ENCODE measurements at regions not wholly inside any gene's neighbourhood (a gene's known extent, or its start where the extent isn't known, plus 50 kb on each side); places are given as distances from the start of the nearest gene placed in this dataset.

GRCh38 chrX:134721766-134722532 is 63.7 kb upstream of the PLAC1 start:
- 81 to 86% (median 84%) methylated on average over 9 of the region's 9 CpGs for WGBS, 3 donors
- intact Hi-C loops (cut with DNase I) = no loop called here
- no peak for ATAC-seq
- DNase-seq = no peak
- H3K36me3 ChIP-seq (ENCODE audit: insufficient read depth in 1 of 2, low read depth in 1 of 2) = no peaks in the 10 kb centered on the region
- H3K4me1 ChIP-seq = no peaks in the 10 kb centered on the region
- H3K9me3 ChIP-seq = no peaks in the 10 kb centered on the region
- TF ChIP-seq, protein P1, sequence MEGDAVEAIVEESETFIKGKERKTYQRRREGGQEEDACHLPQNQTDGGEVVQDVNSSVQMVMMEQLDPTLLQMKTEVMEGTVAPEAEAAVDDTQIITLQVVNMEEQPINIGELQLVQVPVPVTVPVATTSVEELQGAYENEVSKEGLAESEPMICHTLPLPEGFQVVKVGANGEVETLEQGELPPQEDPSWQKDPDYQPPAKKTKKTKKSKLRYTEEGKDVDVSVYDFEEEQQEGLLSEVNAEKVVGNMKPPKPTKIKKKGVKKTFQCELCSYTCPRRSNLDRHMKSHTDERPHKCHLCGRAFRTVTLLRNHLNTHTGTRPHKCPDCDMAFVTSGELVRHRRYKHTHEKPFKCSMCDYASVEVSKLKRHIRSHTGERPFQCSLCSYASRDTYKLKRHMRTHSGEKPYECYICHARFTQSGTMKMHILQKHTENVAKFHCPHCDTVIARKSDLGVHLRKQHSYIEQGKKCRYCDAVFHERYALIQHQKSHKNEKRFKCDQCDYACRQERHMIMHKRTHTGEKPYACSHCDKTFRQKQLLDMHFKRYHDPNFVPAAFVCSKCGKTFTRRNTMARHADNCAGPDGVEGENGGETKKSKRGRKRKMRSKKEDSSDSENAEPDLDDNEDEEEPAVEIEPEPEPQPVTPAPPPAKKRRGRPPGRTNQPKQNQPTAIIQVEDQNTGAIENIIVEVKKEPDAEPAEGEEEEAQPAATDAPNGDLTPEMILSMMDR (IDR thresholded peaks at IDR 0.05) = no peak
- H3K4me3 ChIP-seq = no peak overlapping the region
- no peak overlapping the region for H3K27ac ChIP-seq
- no peaks in the 10 kb centered on the region for H3K27me3 ChIP-seq (ENCODE audit: insufficient read depth in 3 of 3, low read length in 2 of 3)

- 71 to 94% (median 77%) methylated on average over 2 of the region's 2 CpGs for WGBS, 3 donors
- TF ChIP-seq, protein P1 (IDR thresholded peaks at IDR 0.05) = no peak
- no peaks in the 10 kb centered on the region for H3K9me3 ChIP-seq
- H3K27ac ChIP-seq = no peak overlapping the region
- H3K36me3 ChIP-seq (ENCODE audit: insufficient read depth in 1 of 2, low read depth in 1 of 2) = no peaks in the 10 kb centered on the region
- H3K4me3 ChIP-seq = no peak overlapping the region
- intact Hi-C loops (cut with DNase I) = no loop called here
- H3K27me3 ChIP-seq (ENCODE audit: insufficient read depth in 3 of 3, low read length in 2 of 3) = peaks cover 0 to 2% (median 0%) of the 10 kb centered on the region in 3 donors
- DNase-seq (no peak), ATAC-seq (no peak)
- no peaks in the 10 kb centered on the region for H3K4me1 ChIP-seq
Observed at GRCh38 chrX:134718966-134719317, 60.7 kb upstream of the PLAC1 start.

DNA sequence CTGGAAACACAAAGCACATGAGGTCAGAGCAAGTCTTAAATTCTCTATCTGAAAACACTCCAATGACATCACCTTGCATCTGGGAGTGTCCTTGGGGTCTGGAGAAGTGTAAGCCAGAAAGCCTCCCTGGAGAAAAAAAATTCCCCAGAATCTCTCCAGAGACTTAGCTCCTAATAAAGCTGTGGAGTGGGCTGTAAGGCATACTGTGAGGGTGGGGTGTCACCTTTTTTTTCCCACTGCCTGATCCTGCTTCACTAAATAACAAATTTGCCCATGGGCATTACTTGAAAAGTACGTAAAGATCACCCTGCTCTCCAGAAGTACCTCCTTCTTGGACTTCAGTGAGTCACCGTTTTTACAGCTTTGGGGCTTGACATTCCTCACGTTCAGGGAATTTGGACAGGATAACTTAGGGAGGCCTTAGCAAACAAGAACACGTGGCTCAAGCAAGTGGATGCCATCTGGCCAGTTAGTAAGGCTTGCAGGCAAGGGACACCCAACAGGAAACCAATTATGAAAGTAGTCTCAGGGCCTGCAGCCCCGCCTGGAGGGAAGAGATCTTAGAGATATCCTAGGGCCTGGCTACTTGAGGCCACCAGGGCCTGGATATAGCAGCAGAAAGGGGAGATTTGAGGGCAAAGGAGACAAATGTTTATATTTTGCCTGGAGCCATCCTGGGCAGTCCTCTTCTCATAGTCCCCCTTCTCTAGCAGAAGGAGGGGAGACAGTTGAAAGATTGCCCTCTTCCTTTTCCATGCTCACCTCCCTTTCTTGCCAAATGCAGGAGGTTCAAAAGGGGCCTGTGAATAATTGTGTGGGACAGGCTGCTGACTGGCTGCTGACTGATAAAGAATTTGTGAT is 60.1 kb upstream of the PLAC1 start:
- no peaks in the 10 kb centered on the region for H3K9me3 ChIP-seq
- ATAC-seq (peak in 3 of 4 donors; percentile 56 to 69 (median 58)), DNase-seq (peak; percentile 24 to 48)
- H3K36me3 ChIP-seq (ENCODE audit: insufficient read depth in 1 of 2, low read depth in 1 of 2) = no peaks in the 10 kb centered on the region
- H3K4me3 ChIP-seq = no peak overlapping the region
- TF ChIP-seq, protein P1 (IDR thresholded peaks at IDR 0.05) = no peak
- no peak overlapping the region for H3K27ac ChIP-seq
- peaks cover 0 to 4% (median 0%) of the 10 kb centered on the region in 3 donors for H3K27me3 ChIP-seq (ENCODE audit: insufficient read depth in 3 of 3, low read length in 2 of 3)
- WGBS, 3 donors = 34 to 46% (median 35%) methylated on average over 5 of the region's 5 CpGs
- no peaks in the 10 kb centered on the region for H3K4me1 ChIP-seq
- intact Hi-C loops (cut with DNase I) = no loop called here

DNA sequence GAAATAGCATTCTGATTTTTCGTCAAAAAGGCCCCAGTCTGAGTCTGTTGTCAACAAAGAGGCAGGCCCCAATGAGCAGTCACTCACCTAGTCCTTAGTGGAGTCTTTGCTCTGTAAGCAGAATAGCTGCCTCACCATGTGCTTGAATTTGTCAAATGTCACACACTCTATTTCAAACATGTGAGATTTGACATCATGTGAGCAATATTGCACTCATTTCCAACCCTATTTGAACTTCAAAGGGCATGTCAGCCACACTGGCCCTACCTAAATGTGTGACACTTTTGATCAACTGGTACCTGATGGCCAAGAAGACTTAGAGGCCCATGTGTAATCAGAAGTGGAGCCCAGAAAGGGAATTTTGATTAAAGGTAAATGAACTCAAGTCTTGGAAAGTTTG is 59.4 kb upstream of the PLAC1 start:
- intact Hi-C loops (cut with DNase I) = no loop called here

More for the DNA sequence above, 59.4 kb upstream of the PLAC1 start:
- 85 to 100% (median 97%) methylated on average over 1 of the region's 1 CpG for WGBS, 3 donors
- DNase-seq (no peak), ATAC-seq (no peak)
- H3K36me3 ChIP-seq (ENCODE audit: insufficient read depth in 1 of 2, low read depth in 1 of 2) = no peaks in the 10 kb centered on the region
- no peak overlapping the region for H3K27ac ChIP-seq
- peaks cover 0 to 4% (median 0%) of the 10 kb centered on the region in 3 donors for H3K27me3 ChIP-seq (ENCODE audit: insufficient read depth in 3 of 3, low read length in 2 of 3)
- no peaks in the 10 kb centered on the region for H3K9me3 ChIP-seq
- no peaks in the 10 kb centered on the region for H3K4me1 ChIP-seq
- H3K4me3 ChIP-seq = no peak overlapping the region
- TF ChIP-seq, protein P1 (IDR thresholded peaks at IDR 0.05) = no peak
